Choroid plexus epithelial cell (primary cell): ENCODE measurements at regions not wholly inside any gene's neighbourhood (a gene's known extent, or its start where the extent isn't known, plus 50 kb on each side); places are given as distances from the start of the nearest gene placed in this dataset.
"Not testable (repeated sequence)": the region's sequence is repeated elsewhere in the genome, so short reads cannot be mapped to it uniquely, and the experiment has no call there.

Source experiments
- DNase-seq: peaks from one replicate; pipeline ENCODE4 v3.0.0-alpha.2; 2010; ENCODE audit warnings: low read depth
- H3K4me3 ChIP-seq: 2 replicates; pipeline ENCODE4 v1.5.1; 2011; ENCODE audit warnings: low read depth, mild to moderate bottlenecking, control low read depth, low read length, moderate library complexity
- CTCF ChIP-seq: conservative IDR thresholded peaks from 2 replicates; pipeline ENCODE4 v1.5.1; 2011; ENCODE audit warnings: low read depth, mild to moderate bottlenecking, control low read depth, inconsistent platforms, low read length, moderate library complexity

- DNase-seq, result peak; percentile 19
- H3K4me3 ChIP-seq, result no peak overlapping the region
- TF ChIP-seq CTCF, result no peak
Observed at GRCh38 chr1:193448682-193449461, 262.5 kb upstream of the B3GALT2 start.

GRCh38 chr1:193443886-193444285 lies 257.5 kb upstream of the B3GALT2 start:
- no peak for TF ChIP-seq CTCF
- DNase-seq, result no peak
- no peak overlapping the region for H3K4me3 ChIP-seq

- H3K4me3 ChIP-seq, result no peak overlapping the region
- no peak for TF ChIP-seq CTCF
- DNase-seq, result no peak
Observed at GRCh38 chr1:193438771-193439170, 252.4 kb upstream of the B3GALT2 start.

GRCh38 chr1:193438312-193438711 lies 251.9 kb upstream of the B3GALT2 start:
- DNase-seq, result no peak
- no peak for TF ChIP-seq CTCF
- H3K4me3 ChIP-seq, result no peak overlapping the region

DNA sequence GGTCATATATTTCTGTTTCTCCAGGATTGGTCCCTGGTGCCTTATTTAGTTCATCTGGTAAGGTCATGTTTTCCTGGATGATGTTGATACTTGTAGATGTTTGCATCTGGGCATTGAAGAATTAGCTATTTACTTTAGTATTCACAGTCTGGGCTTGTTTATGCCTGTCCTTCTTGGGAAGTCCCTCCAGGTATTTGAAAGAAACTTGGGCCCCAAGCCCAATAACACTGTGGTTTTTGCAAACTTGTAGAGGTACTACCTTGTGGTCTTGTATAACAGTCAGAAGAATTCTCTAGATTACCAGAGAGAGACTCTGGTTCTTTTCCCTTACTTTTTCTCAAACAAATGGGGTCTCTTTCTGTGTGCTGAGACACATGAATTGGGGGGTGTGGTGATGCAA lies 251.4 kb upstream of the B3GALT2 start:
- no peak for TF ChIP-seq CTCF
- DNase-seq, result no peak
- H3K4me3 ChIP-seq, result no peak overlapping the region

DNA sequence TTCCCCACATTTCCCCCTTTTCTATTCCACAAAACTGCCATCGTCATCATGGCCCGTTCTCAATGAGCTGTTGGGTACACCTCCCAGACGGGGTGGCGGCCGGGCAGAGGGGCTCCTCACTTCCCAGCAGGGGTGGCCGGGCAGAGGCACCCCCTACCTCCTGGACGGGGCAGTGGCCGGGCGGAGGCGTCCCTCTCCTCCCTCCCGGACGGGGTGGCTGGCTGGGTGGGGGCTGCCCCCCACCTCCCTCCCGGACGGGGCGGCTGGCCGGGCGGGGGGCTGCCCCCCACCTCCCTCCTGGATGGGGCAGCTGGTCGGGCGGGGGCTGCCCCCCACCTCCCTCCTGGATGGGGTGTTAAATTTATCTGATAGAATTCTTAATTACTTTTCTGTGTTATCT lies 250.9 kb upstream of the B3GALT2 start:
- DNase-seq, H3K4me3 ChIP-seq: not testable (repeated sequence)

GRCh38 chr1:193435781-193436180 lies 249.4 kb upstream of the B3GALT2 start:
- DNase-seq, result no peak
- H3K4me3 ChIP-seq, result no peak overlapping the region
- no peak for TF ChIP-seq CTCF
